ENCODE measurements at regions not wholly inside any gene's neighbourhood (a gene's known extent, or its start where the extent isn't known, plus 50 kb on each side); places are given as distances from the start of the nearest gene placed in this dataset.
A peak's percentile ranks its signal among the peaks of the same experiment; 100 is the strongest.

GRCh38 chr1:239262538-239262937, 123.8 kb upstream of the CHRM3 start:
- DNase-seq = no peak

- DNase-seq = no peak
Observed at GRCh38 chr1:239261521-239261920, 124.8 kb upstream of the CHRM3 start.

- DNase-seq = no peak
Observed at GRCh38 chr1:239260842-239261241, 125.5 kb upstream of the CHRM3 start.

- DNase-seq = no peak
Observed at GRCh38 chr1:239255628-239256160, 130.7 kb upstream of the CHRM3 start.

- DNase-seq = no peak
Observed at GRCh38 chr1:239254999-239255398, 131.4 kb upstream of the CHRM3 start.

DNA sequence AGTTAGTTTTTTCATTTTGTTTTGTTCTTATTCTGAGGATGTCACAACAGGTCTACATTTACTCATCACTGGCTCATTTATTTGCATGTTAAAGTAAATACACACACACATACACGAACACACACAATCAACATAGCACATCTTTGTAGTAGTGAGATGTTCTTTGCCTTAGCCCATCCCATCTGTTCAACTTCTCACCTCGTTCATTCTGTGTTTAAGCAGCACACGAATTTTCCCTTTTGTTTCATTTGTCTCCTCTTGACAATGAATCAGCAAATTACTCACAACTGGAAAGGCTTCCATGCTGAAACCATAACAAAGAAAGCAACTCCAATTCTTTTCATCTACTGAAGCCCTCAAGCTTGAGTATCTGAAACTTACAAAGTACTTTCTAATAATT, 133.3 kb upstream of the CHRM3 start:
- DNase-seq = no peak

GRCh38 chr1:239250353-239251035, 135.9 kb upstream of the CHRM3 start:
- peak; percentile 23 for DNase-seq

DNA sequence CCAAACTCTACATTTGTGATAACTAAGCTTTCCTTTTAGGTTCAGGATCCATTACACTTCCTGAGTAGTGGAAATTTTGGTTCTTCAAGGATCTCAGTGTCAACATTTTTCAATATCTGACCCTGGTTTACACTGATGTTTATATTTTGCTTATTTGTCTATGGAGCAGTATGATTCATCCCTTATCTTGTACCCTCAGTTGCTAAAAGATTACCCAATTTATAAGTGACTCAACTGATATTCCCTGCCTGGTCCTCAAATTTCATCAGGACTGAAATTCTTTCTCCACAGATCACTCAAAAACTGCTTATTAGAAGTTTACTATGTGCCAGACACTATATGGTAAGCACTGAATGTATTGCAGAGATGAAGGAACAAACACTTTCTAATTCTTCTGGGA, 139.1 kb upstream of the CHRM3 start:
- DNase-seq = no peak

DNA sequence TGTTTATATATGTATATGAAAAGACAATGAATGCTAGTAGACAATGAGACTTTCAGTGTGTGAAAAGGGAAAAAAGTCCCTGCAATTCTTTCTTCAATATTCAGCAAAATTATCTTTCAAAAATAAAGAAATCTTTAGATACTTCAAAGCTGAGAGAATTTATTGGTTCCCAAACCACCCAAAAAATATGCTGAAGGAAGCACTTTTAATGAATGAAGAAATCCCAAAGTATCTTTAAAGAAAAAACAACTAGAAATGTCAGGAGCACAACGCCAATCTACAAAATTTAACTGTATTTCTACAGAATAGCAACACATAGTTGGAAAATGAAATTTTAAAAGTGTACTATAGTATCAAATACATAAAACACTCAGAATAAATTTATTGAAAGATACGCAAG, 142.3 kb upstream of the CHRM3 start:
- DNase-seq = no peak

GRCh38 chr1:239243006-239243405, 143.4 kb upstream of the CHRM3 start:
- no peak for DNase-seq

GRCh38 chr1:239242404-239242803, 144.0 kb upstream of the CHRM3 start:
- no peak for DNase-seq

GRCh38 chr1:239240736-239241135, 145.6 kb upstream of the CHRM3 start:
- DNase-seq = no peak

DNA sequence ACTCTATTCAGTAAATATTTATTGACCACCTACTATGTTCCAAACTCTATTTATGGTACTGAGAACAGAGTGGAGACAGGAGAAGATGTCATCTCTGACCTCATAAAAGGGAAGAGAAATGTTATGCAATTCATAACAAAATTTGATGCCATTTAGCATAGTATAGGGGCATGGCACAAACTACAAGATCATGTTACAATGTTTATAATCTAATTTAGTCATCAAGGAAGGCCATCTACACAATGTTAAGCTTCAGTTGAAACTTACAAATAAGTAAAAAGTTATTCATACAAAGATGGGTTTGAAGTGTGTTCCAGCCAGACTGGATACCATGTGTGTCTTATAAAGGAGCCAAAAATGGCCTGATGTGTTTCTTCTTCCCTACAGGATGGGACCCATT, 146.8 kb upstream of the CHRM3 start:
- no peak for DNase-seq

DNA sequence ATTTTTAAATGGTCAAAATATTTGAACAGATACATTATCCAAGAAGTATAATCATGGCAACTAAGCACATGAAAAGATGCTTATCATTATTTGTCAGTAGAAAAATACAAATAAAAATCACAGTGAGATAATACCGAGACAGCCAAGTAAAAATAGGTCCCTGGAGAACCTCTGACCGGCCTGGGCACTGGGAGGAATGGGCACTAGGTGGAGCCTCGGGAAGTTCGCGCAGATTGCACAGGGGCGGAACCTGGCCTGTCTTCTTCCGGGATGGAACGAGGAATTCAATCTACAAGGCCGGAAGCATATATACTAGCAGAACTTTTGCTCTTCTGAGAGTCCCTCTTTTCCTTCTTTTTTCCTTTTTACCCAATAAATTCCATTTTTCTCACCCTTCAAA, 148.5 kb upstream of the CHRM3 start:
- DNase-seq = no peak

DNA sequence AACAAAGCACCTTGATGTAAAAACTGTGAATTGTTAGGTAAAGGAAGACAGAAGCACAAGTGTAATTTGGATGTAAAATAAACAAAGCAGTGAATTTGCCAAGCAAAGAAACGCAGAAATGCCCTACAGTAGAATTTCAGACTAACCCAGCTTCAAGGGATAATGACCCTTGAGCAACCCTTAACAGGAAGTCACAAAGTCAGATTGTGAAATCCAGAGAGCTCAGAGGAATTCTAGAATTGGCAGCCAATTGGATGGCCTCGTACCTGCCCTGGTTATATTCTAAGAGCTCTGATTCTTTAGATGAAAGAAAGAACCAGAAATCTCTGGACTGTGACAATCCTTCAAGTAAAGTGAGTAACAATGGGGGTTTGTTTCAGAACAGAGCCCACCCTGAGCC, 152.7 kb upstream of the CHRM3 start:
- no peak for DNase-seq

DNA sequence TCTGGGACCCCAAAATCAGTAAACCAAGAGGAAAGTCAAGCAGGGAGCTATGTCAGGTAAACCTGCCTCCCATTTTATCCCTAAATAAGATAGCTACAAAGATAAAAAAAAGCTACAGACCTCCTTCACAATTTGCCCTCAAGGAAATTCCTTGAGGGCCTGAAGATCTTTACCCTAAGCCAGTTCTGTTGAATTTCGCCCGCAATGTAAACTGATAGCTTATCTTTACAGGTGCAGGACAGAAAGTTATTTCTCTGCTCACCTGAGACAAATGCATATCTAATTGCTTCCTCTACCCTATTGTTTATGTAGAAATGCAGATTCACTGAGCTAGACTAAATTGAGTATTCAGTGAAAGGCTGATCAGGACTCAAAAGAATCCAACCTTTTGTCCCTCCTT, 153.4 kb upstream of the CHRM3 start:
- DNase-seq = no peak

DNA sequence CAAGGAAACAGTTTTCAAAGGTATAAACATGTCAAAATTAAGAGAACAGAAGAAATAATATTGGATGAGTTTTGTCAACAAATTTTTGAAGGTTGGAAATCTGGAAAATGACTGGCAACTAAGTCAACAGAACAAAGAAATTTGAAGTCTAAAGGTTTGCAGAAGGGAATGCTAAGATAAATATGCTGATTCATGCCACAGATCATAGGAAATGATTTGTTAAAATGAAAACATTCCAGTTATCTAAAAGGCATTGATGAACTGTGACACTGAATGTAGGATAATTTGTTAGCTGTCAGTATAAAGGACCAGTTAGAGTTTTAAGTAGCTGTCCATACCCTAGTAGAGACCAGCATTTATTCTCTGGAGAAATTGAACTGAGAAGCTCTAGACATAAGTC, 157.9 kb upstream of the CHRM3 start:
- DNase-seq = no peak

- no peak for DNase-seq
Observed at GRCh38 chr1:239225396-239225795, 161.0 kb upstream of the CHRM3 start.

DNA sequence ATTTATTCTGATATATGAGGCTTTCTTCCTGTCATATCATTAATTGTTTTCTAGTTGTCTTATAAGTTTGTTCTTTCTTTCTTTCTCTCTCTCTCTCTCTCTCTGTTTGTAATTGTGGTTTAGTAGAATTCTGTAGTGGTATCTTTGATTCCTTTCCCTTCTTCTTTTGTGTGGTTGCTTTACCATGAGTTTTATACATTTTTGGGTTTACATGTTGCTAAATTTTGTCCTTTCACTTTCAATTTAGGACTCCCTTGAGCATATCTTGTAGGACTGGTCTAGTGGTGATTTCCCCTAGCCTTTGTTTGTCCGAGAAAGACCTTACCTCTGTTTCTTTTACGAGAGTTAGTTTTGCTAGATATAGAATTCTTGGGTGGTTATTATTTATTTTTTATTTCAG, 162.3 kb upstream of the CHRM3 start:
- DNase-seq = no peak

- DNase-seq = no peak
Observed at GRCh38 chr1:239222999-239223398, 163.4 kb upstream of the CHRM3 start.

DNA sequence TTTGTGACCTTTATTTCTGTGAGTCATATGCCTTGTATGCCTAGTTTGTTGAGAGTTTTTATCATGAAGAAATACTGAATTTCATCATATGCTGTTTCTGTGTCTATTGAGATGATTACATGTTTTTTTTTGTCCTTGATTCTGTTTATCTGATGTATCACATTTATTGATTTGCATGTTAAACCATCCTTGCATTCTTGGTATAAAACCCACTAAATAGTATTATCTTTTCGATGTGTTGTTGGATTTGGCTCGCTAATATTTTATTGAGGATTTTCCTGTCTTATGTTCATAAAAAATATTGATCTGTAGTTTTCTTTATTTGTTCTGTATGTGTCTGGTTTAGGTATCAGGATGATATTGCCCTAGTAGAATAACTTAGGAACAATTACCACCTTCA, 164.7 kb upstream of the CHRM3 start:
- DNase-seq = no peak

DNA sequence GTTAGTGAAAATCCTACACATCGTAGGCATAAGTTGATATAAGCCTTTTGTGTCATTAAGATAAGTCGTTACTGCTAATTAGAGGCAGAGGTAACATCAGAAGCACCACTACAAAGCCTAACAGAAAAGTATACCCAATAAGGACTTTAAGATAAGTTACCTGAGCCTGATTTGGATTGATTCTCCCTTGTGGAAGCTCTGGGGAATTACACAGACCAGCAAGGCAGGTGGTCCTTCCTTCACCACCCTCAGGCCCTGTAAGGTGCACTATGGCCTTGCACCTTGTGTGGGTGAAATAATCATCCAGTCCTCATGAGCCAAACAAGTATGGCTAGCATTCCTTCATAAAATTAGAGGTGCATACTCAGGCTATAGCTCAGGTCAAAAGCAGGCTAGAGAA, 166.7 kb upstream of the CHRM3 start:
- no peak for DNase-seq

DNA sequence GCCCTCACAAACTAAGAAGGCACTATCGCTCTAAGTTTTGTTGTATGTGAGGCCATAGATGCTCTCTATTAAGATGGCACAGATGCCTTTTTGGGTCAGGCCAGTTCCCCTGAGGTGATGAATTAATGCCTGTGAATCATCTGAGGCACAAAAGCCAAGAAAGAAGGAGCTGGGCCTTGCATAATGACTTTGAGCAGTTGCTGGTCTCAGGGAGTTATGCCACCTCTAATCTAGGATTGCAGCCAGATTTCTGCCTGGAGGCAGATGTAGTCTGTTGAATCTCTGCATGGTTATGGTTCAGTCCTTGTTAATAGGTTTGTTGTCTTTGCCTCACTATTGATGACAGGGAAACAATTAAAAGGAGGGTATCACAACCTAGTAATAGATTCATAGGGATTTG, 168.1 kb upstream of the CHRM3 start:
- no peak for DNase-seq

GRCh38 chr1:239212811-239213220, 173.6 kb upstream of the CHRM3 start:
- DNase-seq = no peak

DNA sequence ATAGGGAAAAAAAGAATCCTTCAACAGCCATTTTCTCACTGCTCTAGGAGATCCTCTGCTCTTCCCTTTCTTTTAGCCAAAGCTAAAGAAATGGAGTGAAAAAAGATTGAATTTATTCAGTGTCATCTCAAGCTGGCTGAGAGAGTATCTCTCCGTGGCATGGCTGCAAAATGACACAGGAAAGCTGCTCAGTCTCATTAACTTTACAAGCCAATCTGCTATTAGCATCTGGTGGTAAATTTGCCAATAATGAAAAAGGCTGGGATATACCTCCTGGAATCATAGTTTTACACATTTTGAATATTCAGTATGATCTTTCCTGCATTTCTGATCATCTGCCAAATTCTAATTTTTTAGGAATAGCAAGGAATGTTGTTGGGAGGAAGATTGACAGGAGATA, 176.8 kb upstream of the CHRM3 start:
- DNase-seq = no peak

All from GDM1 (cell line).